Thoracic aorta (tissue), 2 donors: ENCODE measurements at regions not wholly inside any gene's neighbourhood (a gene's known extent, or its start where the extent isn't known, plus 50 kb on each side); places are given as distances from the start of the nearest gene placed in this dataset.

Experiments
- ATAC-seq: fragments of 150-250 bp; one replicate; pipeline ENCODE4 v1.8.0; 2017; ENCODE audit warnings: low read depth; ENCODE audit not compliant: insufficient number of reproducible peaks, low FRiP score
- DNase-seq: peaks from one replicate; pipeline ENCODE4 v3.0.0-alpha.2; 2020; ENCODE audit warnings: low spot score
- H3K27ac ChIP-seq, 2 donors: fragments of 200-600 bp; sonication (generic); 1 replicate in 1 of 2; 2 replicates in 1 of 2; pipeline ENCODE4 v1.5.1; 2016; ENCODE audit warnings: mild to moderate bottlenecking in 2 of 2, moderate library complexity in 2 of 2
- H3K27me3 ChIP-seq: fragments of 200-600 bp; sonication (generic); replicated peaks from 2 replicates; pipeline ENCODE4 v1.6.0; 2016; ENCODE audit warnings: mild to moderate bottlenecking; ENCODE audit not compliant: insufficient read depth
- H3K36me3 ChIP-seq: fragments of 200-600 bp; sonication (generic); one replicate; pipeline ENCODE4 v1.5.1; 2016
- H3K4me1 ChIP-seq, 2 donors: fragments of 200-600 bp; sonication (generic); 1 replicate in 1 of 2; 2 replicates in 1 of 2; pipeline versions ENCODE4 v1.5.1 to v1.6.0; 2016; ENCODE audit warnings: low read depth in 2 of 2, mild to moderate bottlenecking in 1 of 2; ENCODE audit not compliant: control insufficient read depth in 1 of 2
- H3K4me3 ChIP-seq: fragments of 200-600 bp; sonication (generic); 2 replicates; pipeline ENCODE4 v1.5.1; 2016; ENCODE audit warnings: mild to moderate bottlenecking
- H3K9me3 ChIP-seq: fragments of 200-600 bp; sonication (generic); 2 replicates; pipeline ENCODE4 v1.5.1; 2016
- CTCF ChIP-seq: fragments of 200-600 bp; sonication (generic); IDR thresholded peaks from one replicate; pipeline ENCODE4 v1.5.1; 2019; ENCODE audit warnings: antibody characterized with exemption

DNA sequence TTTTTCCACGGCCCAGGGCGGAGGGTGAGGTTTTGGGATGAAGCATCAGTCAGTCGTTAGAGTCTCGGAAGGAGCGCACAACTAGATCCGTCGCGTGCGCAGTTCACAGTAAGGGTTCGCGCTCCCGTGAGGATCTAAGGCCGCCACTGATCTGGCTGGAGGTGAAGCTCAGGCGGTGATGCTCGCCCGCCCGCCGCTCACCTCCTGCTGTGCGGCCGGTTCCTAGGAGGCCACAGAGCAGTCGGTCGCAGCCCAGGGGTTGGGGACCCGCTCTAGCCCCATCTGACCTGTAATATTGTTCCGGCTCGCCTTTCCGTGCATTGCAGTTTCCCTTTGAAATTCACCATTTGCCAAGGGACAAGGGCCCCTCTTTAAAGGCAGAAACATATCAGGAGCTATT lies 244.7 kb downstream of the TFAP2C start:
- Histone ChIP-seq H3K9me3 (no peaks in the 10 kb centered on the region), H3K27me3 (no peaks in the 10 kb centered on the region), H3K4me3 (no peak overlapping the region), H3K27ac (no peak overlapping the region), H3K4me1 (no peaks in the 10 kb centered on the region), H3K36me3 (no peaks in the 10 kb centered on the region)
- ATAC-seq (no peak), DNase-seq (no peak)
- TF ChIP-seq CTCF: no peak

DNA sequence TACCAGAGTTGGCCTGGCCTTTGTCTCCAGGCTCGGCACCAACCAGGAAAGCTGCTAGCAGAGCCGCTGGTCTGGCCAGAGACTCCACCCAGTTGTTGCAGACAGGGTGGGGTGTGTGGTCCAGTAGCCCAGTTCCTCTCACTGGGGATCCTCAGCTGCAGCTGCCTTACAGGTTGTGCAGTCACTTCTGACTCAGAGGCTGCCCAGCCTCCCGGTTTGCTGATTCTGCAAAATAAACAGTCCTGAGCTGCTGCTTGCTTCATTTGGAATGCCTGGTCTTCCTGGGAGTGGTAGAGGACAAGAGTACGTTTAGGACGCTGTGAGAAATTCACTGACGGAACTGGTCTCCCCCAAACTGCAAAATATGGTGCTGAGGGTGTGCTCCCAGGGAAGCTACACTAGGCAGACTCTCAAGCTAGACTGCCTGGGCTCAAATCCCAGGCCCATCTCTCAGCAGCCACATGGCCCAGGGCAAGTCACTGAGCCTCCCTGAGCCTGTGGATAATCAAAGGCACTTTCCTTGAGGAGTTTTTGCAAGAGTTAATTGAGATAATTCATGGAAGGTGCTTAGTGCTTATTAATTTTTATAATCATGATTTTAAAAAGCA lies 246.1 kb downstream of the TFAP2C start:
- TF ChIP-seq CTCF: no peak
- no peak overlapping the region for H3K27ac ChIP-seq
- ATAC-seq: no peak
- H3K4me1 ChIP-seq: no peaks in the 10 kb centered on the region
- H3K27me3 ChIP-seq: no peaks in the 10 kb centered on the region
- no peak for DNase-seq
- no peak overlapping the region for H3K4me3 ChIP-seq
- H3K36me3 ChIP-seq: no peaks in the 10 kb centered on the region
- no peaks in the 10 kb centered on the region for H3K9me3 ChIP-seq

DNA sequence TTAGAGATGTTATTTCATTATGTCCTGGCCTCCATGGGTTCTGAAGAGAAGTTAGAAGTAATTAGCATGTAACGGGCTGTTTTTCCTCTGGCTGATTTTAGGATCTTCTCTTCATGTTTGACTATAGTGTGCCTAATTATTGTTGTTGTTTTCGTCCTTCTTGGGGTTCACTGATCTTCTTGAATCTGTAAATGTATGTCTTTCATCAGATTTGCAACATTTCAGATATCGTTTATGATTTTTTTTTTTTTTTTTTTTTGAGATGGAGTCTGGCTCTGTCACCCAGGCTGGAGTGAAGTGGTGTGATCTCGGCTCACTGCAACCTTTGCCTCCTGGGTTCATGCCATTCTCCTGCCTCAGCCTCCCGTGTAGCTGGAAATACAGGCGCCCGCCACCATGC lies 246.7 kb downstream of the TFAP2C start:
- no peak for TF ChIP-seq CTCF
- Histone ChIP-seq H3K36me3 (no peaks in the 10 kb centered on the region), H3K27me3 (no peaks in the 10 kb centered on the region), H3K4me3 (no peak overlapping the region), H3K27ac (no peak overlapping the region), H3K9me3 (no peaks in the 10 kb centered on the region), H3K4me1 (no peaks in the 10 kb centered on the region)
- DNase-seq (no peak), ATAC-seq (no peak)

DNA sequence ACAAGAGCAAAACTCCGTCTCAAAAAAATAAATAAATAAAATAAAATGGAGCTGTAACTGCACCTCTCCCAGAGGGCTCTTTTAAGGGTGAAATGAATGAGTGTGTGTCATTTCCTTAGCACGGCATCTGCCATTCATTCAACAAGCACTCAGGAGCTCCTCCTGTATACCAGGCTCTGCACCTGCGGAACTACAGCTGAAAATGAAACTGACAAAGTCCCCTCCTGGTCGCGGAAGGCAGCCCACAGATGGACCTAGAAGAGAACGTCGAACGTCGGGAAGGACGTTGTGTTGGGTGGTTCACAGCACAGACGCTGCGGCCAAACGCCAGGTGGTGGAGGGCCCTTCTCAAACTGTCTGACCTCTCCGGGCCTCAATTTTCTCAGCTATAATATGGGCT lies 256.4 kb downstream of the TFAP2C start:
- H3K4me1 ChIP-seq: no peaks in the 10 kb centered on the region
- DNase-seq (no peak), ATAC-seq (no peak)
- no peak overlapping the region for H3K27ac ChIP-seq
- H3K9me3 ChIP-seq: no peaks in the 10 kb centered on the region
- no peaks in the 10 kb centered on the region for H3K36me3 ChIP-seq
- no peak overlapping the region for H3K4me3 ChIP-seq
- no peaks in the 10 kb centered on the region for H3K27me3 ChIP-seq
- TF ChIP-seq CTCF: no peak

DNA sequence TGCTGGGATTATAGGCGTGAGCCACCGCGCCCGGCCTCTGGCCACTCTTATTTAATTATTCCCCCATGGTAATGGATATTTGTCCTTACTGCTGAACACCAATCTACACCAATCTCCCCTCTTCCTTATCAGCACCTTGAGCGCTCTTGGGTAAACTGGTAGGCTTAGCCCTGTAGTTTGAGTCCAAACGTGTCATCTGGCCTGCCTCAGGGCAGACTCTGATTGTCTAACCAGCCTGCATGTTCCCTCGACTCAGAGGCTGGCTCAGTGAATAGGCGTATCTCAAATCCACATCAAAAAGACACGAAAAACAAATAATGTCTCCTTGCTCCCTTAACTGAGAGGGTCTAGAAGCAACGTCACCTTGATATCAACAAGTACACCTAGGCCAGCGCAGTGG lies 260.9 kb downstream of the TFAP2C start:
- H3K9me3 ChIP-seq: no peaks in the 10 kb centered on the region
- no peaks in the 10 kb centered on the region for H3K27me3 ChIP-seq
- no peak for TF ChIP-seq CTCF
- H3K27ac ChIP-seq: no peak overlapping the region
- no peak for DNase-seq
- H3K4me1 ChIP-seq: no peaks in the 10 kb centered on the region
- H3K4me3 ChIP-seq: no peak overlapping the region
- H3K36me3 ChIP-seq: no peaks in the 10 kb centered on the region
- ATAC-seq: no peak
